ENCODE measurements at regions not wholly inside any gene's neighbourhood (a gene's known extent, or its start where the extent isn't known, plus 50 kb on each side); places are given as distances from the start of the nearest gene placed in this dataset.

- no peak for TF ChIP-seq ZNF274 (IDR thresholded peaks at IDR 0.05; ENCODE audit: low read depth, low read length)
- no peak overlapping the region for H3K4me3 ChIP-seq (ENCODE audit: low read length)
Observed at GRCh38 chr11:115893461-115894099, 389.4 kb upstream of the CADM1 start.

GRCh38 chr11:115892016-115892415, 387.8 kb upstream of the CADM1 start:
- H3K4me3 ChIP-seq (ENCODE audit: low read length) = no peak overlapping the region
- no peak for TF ChIP-seq ZNF274 (IDR thresholded peaks at IDR 0.05; ENCODE audit: low read depth, low read length)

- H3K4me3 ChIP-seq (ENCODE audit: low read length) = no peak overlapping the region
- TF ChIP-seq ZNF274 (IDR thresholded peaks at IDR 0.05; ENCODE audit: low read depth, low read length) = no peak
Observed at GRCh38 chr11:115891581-115891980, 387.4 kb upstream of the CADM1 start.

GRCh38 chr11:115890500-115890899, 386.3 kb upstream of the CADM1 start:
- H3K4me3 ChIP-seq (ENCODE audit: low read length) = no peak overlapping the region
- no peak for TF ChIP-seq ZNF274 (IDR thresholded peaks at IDR 0.05; ENCODE audit: low read depth, low read length)

- TF ChIP-seq ZNF274 (IDR thresholded peaks at IDR 0.05; ENCODE audit: low read depth, low read length) = no peak
- no peak overlapping the region for H3K4me3 ChIP-seq (ENCODE audit: low read length)
Observed at GRCh38 chr11:115889712-115890111, 385.5 kb upstream of the CADM1 start.

- no peak for TF ChIP-seq ZNF274 (IDR thresholded peaks at IDR 0.05; ENCODE audit: low read depth, low read length)
- H3K4me3 ChIP-seq (ENCODE audit: low read length) = no peak overlapping the region
Observed at GRCh38 chr11:115887727-115888126, 383.5 kb upstream of the CADM1 start.

- no peak for TF ChIP-seq ZNF274 (IDR thresholded peaks at IDR 0.05; ENCODE audit: low read depth, low read length)
- no peak overlapping the region for H3K4me3 ChIP-seq (ENCODE audit: low read length)
Observed at GRCh38 chr11:115887316-115887715, 383.1 kb upstream of the CADM1 start.

- no peak for TF ChIP-seq ZNF274 (IDR thresholded peaks at IDR 0.05; ENCODE audit: low read depth, low read length)
- no peak overlapping the region for H3K4me3 ChIP-seq (ENCODE audit: low read length)
Observed at GRCh38 chr11:115886422-115886733, 382.2 kb upstream of the CADM1 start.

GRCh38 chr11:115885535-115886421, 381.6 kb upstream of the CADM1 start:
- no peak for TF ChIP-seq ZNF274 (IDR thresholded peaks at IDR 0.05; ENCODE audit: low read depth, low read length)

GRCh38 chr11:115884800-115885534, 380.8 kb upstream of the CADM1 start:
- no peak overlapping the region for H3K4me3 ChIP-seq (ENCODE audit: low read length)
- no peak for TF ChIP-seq ZNF274 (IDR thresholded peaks at IDR 0.05; ENCODE audit: low read depth, low read length)

More at GRCh38 chr11:115885535-115886421, 381.6 kb upstream of the CADM1 start:
- H3K4me3 ChIP-seq (ENCODE audit: low read length) = no peak overlapping the region

- no peak for TF ChIP-seq ZNF274 (IDR thresholded peaks at IDR 0.05; ENCODE audit: low read depth, low read length)
- H3K4me3 ChIP-seq (ENCODE audit: low read length) = no peak overlapping the region
Observed at GRCh38 chr11:115874843-115875242, 370.6 kb upstream of the CADM1 start.

- H3K4me3 ChIP-seq (ENCODE audit: low read length) = no peak overlapping the region
- TF ChIP-seq ZNF274 (IDR thresholded peaks at IDR 0.05; ENCODE audit: low read depth, low read length) = no peak
Observed at GRCh38 chr11:115873813-115874212, 369.6 kb upstream of the CADM1 start.

- TF ChIP-seq ZNF274 (IDR thresholded peaks at IDR 0.05; ENCODE audit: low read depth, low read length) = no peak
- H3K4me3 ChIP-seq (ENCODE audit: low read length) = no peak overlapping the region
Observed at GRCh38 chr11:115872416-115872815, 368.2 kb upstream of the CADM1 start.

- TF ChIP-seq ZNF274 (IDR thresholded peaks at IDR 0.05; ENCODE audit: low read depth, low read length) = no peak
Observed at GRCh38 chr11:115871161-115871760, 367.0 kb upstream of the CADM1 start.

More at GRCh38 chr11:115871161-115871760, 367.0 kb upstream of the CADM1 start:
- H3K4me3 ChIP-seq (ENCODE audit: low read length) = no peak overlapping the region

All from GM08714 (cell line).